Psoas muscle (tissue), 7 donors: ENCODE measurements at regions not wholly inside any gene's neighbourhood (a gene's known extent, or its start where the extent isn't known, plus 50 kb on each side); places are given as distances from the start of the nearest gene placed in this dataset.
"Not testable (repeated sequence)": the region's sequence is repeated elsewhere in the genome, so short reads cannot be mapped to it uniquely, and the experiment has no call there.

Source experiments
- ATAC-seq, 4 donors: fragments of 200-7000 bp; cut with Tn5 transposase; one replicate each; pipeline ENCODE4 v1.9.1; 2020; ENCODE audit warnings: moderate library complexity in 3 of 4, mild to moderate bottlenecking in 2 of 4
- DNase-seq, 2 donors: peaks; one replicate each; pipeline ENCODE4 v3.0.0-alpha.2; 2020
- H3K27ac ChIP-seq: fragments of 200-600 bp; one replicate; pipeline ENCODE4 v1.8.0; 2022
- H3K27me3 ChIP-seq, 3 donors: fragments of 200-600 bp in 1 of 3; one replicate each; pipeline versions ENCODE4 v1.6.1 to v1.8.0; 2013 to 2022; ENCODE audit warnings: low read length in 2 of 3, mild to moderate bottlenecking in 2 of 3, moderate library complexity in 1 of 3; ENCODE audit not compliant: insufficient read depth in 3 of 3
- H3K36me3 ChIP-seq, 2 donors: fragments of 200-600 bp in 1 of 2; one replicate each; pipeline versions ENCODE4 v1.6.1 to v1.8.0; 2013 to 2022; ENCODE audit warnings: low read depth in 1 of 2, mild to moderate bottlenecking in 1 of 2, moderate library complexity in 1 of 2; ENCODE audit not compliant: insufficient read depth in 1 of 2
- H3K4me1 ChIP-seq: fragments of 200-600 bp; one replicate; pipeline ENCODE4 v1.8.0; 2022
- H3K4me3 ChIP-seq: fragments of 200-600 bp; one replicate; pipeline ENCODE4 v1.8.0; 2022; ENCODE audit warnings: mild to moderate bottlenecking
- H3K9me3 ChIP-seq: fragments of 200-600 bp; one replicate; pipeline ENCODE4 v1.8.0; 2022
- WGBS, 3 donors: extraction: QIAGEN DNeasy Blood & Tissue Kit; methylation state at CpG; one replicate each; pipeline versions ENCODE4 v1.1.6 to v1.1.7; 2013; 5-methylcytosine and 5-hydroxymethylcytosine counted together
- intact Hi-C, 2 donors: fragments of 100-400 bp; cut with DNase I; formaldehyde crosslinking; loops; one replicate each; pipeline versions ENCODE4 v1.11.0 to v1.14.2; 2022
- TF ChIP-seq, protein P1 (sequence below): fragments of 200-600 bp; IDR thresholded peaks from one replicate; pipeline ENCODE4 v1.8.0; 2022; ENCODE audit warnings: antibody characterized with exemption
- donor health status: healthy with polysubstance abuse.
- donor health status: DM: no; HTN: no; CAD: no; lungs with moderate emphysema.
- donor health status: Bipolar disorder and iron deficiency.
- donor health status: healthy.
- donor health status: DM: yes; HTN: yes; CAD: no.
- donor health status: DM: no; HTN: no; CAD: no.
- donor health status: DM: yes; HTN: yes; CAD: no.

DNA sequence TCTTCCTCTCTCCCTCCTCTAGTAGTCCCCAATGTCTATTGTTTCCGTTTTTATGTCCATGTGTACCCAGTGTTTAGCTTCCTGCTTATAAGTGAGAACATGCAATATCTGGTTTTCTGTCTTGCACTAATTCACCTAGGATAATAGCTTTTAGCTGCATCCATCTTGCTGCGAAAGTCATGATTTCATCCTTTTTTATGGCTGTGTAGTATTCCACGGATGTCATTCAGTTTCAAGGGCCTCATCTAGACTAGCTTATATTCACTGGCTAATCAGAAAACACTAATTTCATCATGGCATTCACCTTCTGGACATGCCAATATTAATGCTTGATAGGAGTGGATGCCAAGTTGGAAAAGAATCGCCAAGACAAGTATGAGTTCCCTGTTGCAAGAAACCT is 619.6 kb upstream of the AUTS2 start:
- Histone ChIP-seq H3K9me3 (no peaks in the 10 kb centered on the region), H3K27me3 (peaks cover 0 to 4% (median 0%) of the 10 kb centered on the region in 3 donors), H3K27ac (no peak overlapping the region), H3K4me1 (no peaks in the 10 kb centered on the region), H3K4me3 (no peak overlapping the region), H3K36me3 (no peaks in the 10 kb centered on the region)
- 96 to 99% (median 98%) methylated on average over 4 of the region's 4 CpGs for WGBS, 3 donors
- TF ChIP-seq, protein P1, sequence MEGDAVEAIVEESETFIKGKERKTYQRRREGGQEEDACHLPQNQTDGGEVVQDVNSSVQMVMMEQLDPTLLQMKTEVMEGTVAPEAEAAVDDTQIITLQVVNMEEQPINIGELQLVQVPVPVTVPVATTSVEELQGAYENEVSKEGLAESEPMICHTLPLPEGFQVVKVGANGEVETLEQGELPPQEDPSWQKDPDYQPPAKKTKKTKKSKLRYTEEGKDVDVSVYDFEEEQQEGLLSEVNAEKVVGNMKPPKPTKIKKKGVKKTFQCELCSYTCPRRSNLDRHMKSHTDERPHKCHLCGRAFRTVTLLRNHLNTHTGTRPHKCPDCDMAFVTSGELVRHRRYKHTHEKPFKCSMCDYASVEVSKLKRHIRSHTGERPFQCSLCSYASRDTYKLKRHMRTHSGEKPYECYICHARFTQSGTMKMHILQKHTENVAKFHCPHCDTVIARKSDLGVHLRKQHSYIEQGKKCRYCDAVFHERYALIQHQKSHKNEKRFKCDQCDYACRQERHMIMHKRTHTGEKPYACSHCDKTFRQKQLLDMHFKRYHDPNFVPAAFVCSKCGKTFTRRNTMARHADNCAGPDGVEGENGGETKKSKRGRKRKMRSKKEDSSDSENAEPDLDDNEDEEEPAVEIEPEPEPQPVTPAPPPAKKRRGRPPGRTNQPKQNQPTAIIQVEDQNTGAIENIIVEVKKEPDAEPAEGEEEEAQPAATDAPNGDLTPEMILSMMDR: no peak
- DNase-seq: no peak
- intact Hi-C loops: no loop called here
- no peak for ATAC-seq

DNA sequence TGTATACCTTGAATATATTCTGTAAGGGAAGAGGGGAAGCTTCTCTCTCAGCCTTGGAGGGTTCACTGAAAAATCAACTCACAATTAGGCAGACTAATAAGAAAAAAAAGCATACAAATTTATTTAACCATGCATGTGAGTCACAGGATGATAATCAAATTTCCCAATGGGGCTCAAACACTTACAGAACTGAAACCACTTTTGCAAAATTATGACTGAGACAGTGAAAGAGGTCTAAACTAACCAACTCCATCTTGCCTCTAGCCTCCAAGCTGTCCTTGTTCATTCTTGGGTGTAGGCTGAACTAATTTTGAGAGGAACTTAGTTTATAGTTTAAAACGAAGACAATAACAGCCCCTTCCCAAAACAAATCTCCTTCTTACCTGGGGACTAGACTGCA is 618.3 kb upstream of the AUTS2 start:
- ATAC-seq (no peak), DNase-seq (no peak)
- Histone ChIP-seq H3K27ac (no peak overlapping the region), H3K4me3 (no peak overlapping the region), H3K9me3 (no peaks in the 10 kb centered on the region), H3K36me3 (no peaks in the 10 kb centered on the region), H3K27me3 (peaks cover 0 to 1% (median 0%) of the 10 kb centered on the region in 3 donors), H3K4me1 (no peaks in the 10 kb centered on the region)
- intact Hi-C loops: no loop called here
- TF ChIP-seq, protein P1: no peak
- WGBS, 3 donors: 15 to 34% (median 16%) methylated on average over 1 of the region's 1 CpG

DNA sequence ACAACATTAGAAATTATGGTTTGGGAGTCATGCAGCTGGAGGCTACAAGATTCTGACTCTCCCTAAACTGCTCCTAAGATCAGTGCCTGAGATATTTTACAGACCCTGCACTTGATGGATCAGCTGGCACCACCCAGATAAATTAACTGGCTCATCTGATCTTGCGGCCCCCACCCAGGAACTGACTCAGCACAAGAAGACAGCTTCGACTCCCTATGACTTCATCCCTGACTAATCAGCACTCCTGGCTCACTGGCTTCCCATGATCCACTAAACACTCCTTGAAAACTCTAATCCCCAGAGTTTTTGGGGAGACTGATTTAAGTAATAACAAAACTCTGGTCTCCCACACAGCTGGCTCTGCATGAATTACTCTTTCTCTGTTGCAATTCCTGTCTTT is 617.8 kb upstream of the AUTS2 start:
- H3K36me3 ChIP-seq, H3K27me3 ChIP-seq, intact Hi-C loops, H3K27ac ChIP-seq, H3K4me1 ChIP-seq, H3K9me3 ChIP-seq, H3K4me3 ChIP-seq: not testable (repeated sequence)
- DNase-seq (peak; percentile 38 to 58), ATAC-seq (peak in 1 of 4 donors; percentile 47)
- 16 to 35% (median 16%) methylated on average over 2 of the region's 2 CpGs for WGBS, 3 donors

DNA sequence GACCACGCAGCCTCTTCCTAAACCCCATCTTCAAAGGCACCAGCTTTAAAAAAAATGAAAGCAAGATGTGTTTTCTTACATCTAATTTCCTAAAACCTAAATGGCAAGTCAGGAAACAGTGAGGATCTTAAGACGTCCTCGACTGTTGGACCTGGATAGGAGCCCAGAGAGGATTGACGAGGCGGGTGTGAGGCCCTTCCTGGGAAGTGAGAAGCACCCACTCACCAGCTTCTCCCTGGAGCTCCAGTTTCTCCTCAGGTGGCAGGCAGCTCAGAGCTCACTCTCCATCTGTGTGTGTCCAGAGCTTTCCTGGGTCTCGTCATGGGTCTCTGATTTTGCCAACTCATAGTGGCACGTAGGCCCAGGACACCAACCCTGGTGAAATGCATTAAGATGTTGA is 614.0 kb upstream of the AUTS2 start:
- Histone ChIP-seq H3K4me1 (no peaks in the 10 kb centered on the region), H3K27me3 (no peaks in the 10 kb centered on the region), H3K9me3 (peaks cover 4% of the 10 kb centered on the region), H3K27ac (no peak overlapping the region), H3K36me3 (no peaks in the 10 kb centered on the region), H3K4me3 (no peak overlapping the region)
- DNase-seq: no peak
- TF ChIP-seq, protein P1: no peak
- 54 to 58% (median 56%) methylated on average over 7 of the region's 7 CpGs for WGBS, 3 donors
- ATAC-seq: no peak
- intact Hi-C loops: no loop called here

DNA sequence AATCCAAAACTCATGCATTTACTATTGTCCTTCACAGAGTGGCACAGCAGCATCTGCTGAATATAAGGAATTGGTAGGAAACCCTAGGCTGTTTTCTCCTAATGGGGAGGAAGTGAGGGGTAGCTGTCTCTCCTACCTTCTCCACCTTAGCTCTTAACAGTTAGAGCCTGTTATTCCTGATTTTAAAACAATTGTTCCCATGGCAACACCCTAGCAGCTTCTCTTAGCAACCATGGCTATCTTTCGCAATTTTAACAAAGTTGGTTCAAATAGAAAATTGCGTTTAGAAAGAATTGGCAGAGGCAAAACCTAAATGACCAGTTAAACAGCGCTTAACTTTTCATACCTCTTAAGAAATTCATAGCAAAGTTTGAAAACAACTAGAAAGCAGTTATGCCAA is 603.4 kb upstream of the AUTS2 start:
- Histone ChIP-seq H3K4me3 (no peak overlapping the region), H3K4me1 (no peaks in the 10 kb centered on the region), H3K36me3 (no peaks in the 10 kb centered on the region), H3K9me3 (no peaks in the 10 kb centered on the region), H3K27me3 (peaks cover 0 to 1% (median 0%) of the 10 kb centered on the region in 3 donors), H3K27ac (no peak overlapping the region)
- 65 to 89% (median 82%) methylated on average over 3 of the region's 3 CpGs for WGBS, 3 donors
- TF ChIP-seq, protein P1: no peak
- ATAC-seq (no peak), DNase-seq (no peak)
- intact Hi-C loops: no loop called here
